ENCODE measurements at regions not wholly inside any gene's neighbourhood (a gene's known extent, or its start where the extent isn't known, plus 50 kb on each side); places are given as distances from the start of the nearest gene placed in this dataset.

DNA sequence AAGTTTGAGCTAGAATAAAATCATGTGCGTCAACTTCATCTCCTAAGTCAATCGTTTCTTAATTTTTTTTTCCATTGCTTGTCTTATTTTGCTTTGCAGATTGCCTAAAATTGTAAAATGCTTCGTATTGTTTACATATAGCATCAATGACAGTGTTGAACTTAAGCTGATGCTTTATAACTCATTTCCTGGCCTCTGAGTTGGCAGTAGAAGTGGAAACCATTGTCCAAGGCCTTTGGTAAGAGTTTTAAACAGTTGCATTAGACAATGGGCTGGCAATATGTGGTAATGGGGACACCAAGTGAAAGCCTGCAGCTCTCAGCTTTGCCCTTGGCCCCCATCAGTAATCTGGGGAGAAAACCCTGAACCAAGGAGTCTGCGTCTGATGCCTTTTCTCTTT, 154.8 kb upstream of the GAS1 start:
- ATAC-seq, result no peak
- Histone ChIP-seq H3K4me2 (no peak overlapping the region), H3K27ac (ENCODE audit: low read depth) (no peak overlapping the region), H3F3A (replicated peaks; ENCODE audit: low read depth) (no peaks in the 10 kb centered on the region), H3K36me3 (ENCODE audit: insufficient read depth) (no peaks in the 10 kb centered on the region), H3K4me1 (ENCODE audit: insufficient read depth) (no peaks in the 10 kb centered on the region), H3K9me2 (ENCODE audit: insufficient read depth) (no peaks in the 10 kb centered on the region), H3K4me3 (no peak overlapping the region), H4K20me1 (replicated peaks; ENCODE audit: insufficient read depth) (no peaks in the 10 kb centered on the region), H2AFZ (no peak overlapping the region), H3K79me2 (replicated peaks; ENCODE audit: insufficient read depth) (no peaks in the 10 kb centered on the region), H3K27me3 (ENCODE audit: insufficient read depth) (no peaks in the 10 kb centered on the region)
- peaks cover 3% of the 10 kb centered on the region; the same call in 1 of the 3 replicates for H3K9me3 Mint-ChIP-seq
- no peak for DNase-seq (ENCODE audit: low spot score)
- TF ChIP-seq STAT1 (IDR thresholded peaks at IDR 0.05; ENCODE audit: unreplicated experiment) (no peak), ZNF331 (CRISPR knock-in tag; IDR thresholded peaks at IDR 0.05; ENCODE audit: low read depth) (no peak), NANOG (IDR thresholded peaks at IDR 0.05; ENCODE audit: borderline replicate concordance) (no peak)
- TF ChIP-seq, protein P1, sequence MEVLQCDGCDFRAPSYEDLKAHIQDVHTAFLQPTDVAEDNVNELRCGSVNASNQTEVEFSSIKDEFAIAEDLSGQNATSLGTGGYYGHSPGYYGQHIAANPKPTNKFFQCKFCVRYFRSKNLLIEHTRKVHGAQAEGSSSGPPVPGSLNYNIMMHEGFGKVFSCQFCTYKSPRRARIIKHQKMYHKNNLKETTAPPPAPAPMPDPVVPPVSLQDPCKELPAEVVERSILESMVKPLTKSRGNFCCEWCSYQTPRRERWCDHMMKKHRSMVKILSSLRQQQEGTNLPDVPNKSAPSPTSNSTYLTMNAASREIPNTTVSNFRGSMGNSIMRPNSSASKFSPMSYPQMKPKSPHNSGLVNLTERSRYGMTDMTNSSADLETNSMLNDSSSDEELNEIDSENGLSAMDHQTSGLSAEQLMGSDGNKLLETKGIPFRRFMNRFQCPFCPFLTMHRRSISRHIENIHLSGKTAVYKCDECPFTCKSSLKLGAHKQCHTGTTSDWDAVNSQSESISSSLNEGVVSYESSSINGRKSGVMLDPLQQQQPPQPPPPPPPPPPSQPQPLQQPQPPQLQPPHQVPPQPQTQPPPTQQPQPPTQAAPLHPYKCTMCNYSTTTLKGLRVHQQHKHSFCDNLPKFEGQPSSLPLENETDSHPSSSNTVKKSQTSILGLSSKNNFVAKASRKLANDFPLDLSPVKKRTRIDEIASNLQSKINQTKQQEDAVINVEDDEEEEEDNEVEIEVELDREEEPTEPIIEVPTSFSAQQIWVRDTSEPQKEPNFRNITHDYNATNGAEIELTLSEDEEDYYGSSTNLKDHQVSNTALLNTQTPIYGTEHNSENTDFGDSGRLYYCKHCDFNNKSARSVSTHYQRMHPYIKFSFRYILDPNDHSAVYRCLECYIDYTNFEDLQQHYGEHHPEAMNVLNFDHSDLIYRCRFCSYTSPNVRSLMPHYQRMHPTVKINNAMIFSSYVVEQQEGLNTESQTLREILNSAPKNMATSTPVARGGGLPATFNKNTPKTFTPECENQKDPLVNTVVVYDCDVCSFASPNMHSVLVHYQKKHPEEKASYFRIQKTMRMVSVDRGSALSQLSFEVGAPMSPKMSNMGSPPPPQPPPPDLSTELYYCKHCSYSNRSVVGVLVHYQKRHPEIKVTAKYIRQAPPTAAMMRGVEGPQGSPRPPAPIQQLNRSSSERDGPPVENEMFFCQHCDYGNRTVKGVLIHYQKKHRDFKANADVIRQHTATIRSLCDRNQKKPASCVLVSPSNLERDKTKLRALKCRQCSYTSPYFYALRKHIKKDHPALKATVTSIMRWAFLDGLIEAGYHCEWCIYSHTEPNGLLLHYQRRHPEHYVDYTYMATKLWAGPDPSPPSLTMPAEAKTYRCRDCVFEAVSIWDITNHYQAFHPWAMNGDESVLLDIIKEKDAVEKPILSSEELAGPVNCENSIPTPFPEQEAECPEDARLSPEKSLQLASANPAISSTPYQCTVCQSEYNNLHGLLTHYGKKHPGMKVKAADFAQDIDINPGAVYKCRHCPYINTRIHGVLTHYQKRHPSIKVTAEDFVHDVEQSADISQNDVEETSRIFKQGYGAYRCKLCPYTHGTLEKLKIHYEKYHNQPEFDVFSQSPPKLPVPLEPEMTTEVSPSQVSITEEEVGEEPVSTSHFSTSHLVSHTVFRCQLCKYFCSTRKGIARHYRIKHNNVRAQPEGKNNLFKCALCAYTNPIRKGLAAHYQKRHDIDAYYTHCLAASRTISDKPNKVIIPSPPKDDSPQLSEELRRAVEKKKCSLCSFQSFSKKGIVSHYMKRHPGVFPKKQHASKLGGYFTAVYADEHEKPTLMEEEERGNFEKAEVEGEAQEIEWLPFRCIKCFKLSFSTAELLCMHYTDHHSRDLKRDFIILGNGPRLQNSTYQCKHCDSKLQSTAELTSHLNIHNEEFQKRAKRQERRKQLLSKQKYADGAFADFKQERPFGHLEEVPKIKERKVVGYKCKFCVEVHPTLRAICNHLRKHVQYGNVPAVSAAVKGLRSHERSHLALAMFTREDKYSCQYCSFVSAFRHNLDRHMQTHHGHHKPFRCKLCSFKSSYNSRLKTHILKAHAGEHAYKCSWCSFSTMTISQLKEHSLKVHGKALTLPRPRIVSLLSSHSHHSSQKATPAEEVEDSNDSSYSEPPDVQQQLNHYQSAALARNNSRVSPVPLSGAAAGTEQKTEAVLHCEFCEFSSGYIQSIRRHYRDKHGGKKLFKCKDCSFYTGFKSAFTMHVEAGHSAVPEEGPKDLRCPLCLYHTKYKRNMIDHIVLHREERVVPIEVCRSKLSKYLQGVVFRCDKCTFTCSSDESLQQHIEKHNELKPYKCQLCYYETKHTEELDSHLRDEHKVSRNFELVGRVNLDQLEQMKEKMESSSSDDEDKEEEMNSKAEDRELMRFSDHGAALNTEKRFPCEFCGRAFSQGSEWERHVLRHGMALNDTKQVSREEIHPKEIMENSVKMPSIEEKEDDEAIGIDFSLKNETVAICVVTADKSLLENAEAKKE (CRISPR knock-in tag; IDR thresholded peaks at IDR 0.05), result no peak
- TF ChIP-seq, protein P2, sequence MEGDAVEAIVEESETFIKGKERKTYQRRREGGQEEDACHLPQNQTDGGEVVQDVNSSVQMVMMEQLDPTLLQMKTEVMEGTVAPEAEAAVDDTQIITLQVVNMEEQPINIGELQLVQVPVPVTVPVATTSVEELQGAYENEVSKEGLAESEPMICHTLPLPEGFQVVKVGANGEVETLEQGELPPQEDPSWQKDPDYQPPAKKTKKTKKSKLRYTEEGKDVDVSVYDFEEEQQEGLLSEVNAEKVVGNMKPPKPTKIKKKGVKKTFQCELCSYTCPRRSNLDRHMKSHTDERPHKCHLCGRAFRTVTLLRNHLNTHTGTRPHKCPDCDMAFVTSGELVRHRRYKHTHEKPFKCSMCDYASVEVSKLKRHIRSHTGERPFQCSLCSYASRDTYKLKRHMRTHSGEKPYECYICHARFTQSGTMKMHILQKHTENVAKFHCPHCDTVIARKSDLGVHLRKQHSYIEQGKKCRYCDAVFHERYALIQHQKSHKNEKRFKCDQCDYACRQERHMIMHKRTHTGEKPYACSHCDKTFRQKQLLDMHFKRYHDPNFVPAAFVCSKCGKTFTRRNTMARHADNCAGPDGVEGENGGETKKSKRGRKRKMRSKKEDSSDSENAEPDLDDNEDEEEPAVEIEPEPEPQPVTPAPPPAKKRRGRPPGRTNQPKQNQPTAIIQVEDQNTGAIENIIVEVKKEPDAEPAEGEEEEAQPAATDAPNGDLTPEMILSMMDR (conservative IDR thresholded peaks at IDR 0.05; ENCODE audit: low read depth in 2 of 2), result no peak
- H3K27ac Mint-ChIP-seq, result no peak overlapping the region
- no peaks in the 10 kb centered on the region for H3K36me3 Mint-ChIP-seq (ENCODE audit: low read depth)
- H3K27me3 Mint-ChIP-seq (ENCODE audit: insufficient read depth, low read depth, poor library complexity), result no peaks in the 10 kb centered on the region
- H3K4me3 Mint-ChIP-seq, result no peak overlapping the region
- H3K4me1 Mint-ChIP-seq, result peaks cover 5% of the 10 kb centered on the region
